ENCODE measurements at regions not wholly inside any gene's neighbourhood (a gene's known extent, or its start where the extent isn't known, plus 50 kb on each side); places are given as distances from the start of the nearest gene placed in this dataset.

DNA sequence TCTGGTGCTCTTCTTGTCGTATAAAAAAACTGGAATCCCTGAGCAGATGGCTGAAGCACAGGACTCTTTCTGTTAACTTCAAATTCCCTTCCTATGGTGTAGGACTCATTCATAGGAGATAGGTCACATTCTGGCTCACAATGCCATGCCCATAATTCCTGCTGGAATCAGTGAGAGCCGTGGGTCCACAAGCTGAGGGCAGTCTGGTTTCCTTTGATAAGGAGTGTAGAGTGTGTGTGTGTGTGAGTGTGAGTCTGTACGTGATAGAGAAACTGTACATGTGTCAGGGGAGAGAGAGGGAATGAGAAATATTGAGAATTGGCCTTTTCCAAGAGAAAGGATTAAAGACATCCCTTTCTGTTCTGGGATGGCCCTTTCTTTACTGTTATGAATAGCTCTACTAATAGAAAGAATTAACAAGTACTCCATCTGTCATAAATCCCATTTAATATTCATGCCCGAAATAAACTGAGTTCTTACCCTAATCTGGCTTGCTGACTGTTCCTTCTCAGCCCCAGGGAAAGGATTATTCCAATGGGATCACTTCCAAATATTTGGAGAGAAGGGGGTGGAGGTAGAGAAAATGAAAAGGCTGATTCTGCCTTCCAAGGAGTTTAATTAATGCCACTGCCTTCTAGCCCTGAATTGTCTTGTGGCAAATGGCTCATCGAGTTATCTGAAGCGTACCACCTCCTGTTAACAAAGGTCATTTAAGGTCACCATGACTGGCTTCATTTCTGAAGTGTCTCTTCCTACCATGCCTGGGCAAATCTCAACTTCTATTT lies 79.0 kb downstream of the TMX1 start:
- Histone ChIP-seq H3K4me3 (no peak overlapping the region), H3K27ac (no peak overlapping the region), H3K4me1 (no peaks in the 10 kb centered on the region), H3K36me3 (no peaks in the 10 kb centered on the region), H3K9me3 (no peaks in the 10 kb centered on the region), H3K27me3 (no peaks in the 10 kb centered on the region)
- ATAC-seq, result no peak
- no peak for DNase-seq
- intact Hi-C loops (cut with DNase I), result no loop called here
- TF ChIP-seq, protein P1, sequence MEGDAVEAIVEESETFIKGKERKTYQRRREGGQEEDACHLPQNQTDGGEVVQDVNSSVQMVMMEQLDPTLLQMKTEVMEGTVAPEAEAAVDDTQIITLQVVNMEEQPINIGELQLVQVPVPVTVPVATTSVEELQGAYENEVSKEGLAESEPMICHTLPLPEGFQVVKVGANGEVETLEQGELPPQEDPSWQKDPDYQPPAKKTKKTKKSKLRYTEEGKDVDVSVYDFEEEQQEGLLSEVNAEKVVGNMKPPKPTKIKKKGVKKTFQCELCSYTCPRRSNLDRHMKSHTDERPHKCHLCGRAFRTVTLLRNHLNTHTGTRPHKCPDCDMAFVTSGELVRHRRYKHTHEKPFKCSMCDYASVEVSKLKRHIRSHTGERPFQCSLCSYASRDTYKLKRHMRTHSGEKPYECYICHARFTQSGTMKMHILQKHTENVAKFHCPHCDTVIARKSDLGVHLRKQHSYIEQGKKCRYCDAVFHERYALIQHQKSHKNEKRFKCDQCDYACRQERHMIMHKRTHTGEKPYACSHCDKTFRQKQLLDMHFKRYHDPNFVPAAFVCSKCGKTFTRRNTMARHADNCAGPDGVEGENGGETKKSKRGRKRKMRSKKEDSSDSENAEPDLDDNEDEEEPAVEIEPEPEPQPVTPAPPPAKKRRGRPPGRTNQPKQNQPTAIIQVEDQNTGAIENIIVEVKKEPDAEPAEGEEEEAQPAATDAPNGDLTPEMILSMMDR (IDR thresholded peaks at IDR 0.05), result no peak

DNA sequence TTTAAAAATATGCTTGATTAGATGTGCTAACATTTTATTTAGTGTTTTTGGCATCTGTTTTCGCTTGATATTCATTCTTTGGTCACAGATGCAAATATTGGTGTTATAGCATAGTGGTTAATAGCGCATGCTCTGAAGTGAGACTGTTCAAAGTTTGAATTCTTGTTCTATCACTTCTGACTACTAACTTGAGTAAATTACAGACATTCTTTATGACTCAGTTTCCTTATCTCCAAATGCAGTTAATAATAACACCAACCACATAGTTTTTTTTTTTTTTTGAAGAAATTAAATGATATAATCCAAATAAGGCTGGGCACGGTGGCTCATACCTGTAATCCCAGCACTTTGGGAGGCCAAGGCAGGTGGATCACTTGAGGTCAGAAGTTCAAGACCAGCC lies 81.0 kb downstream of the TMX1 start:
- intact Hi-C loops (cut with DNase I), result no loop called here
- TF ChIP-seq, protein P1 (IDR thresholded peaks at IDR 0.05), result no peak
- DNase-seq, result no peak

DNA sequence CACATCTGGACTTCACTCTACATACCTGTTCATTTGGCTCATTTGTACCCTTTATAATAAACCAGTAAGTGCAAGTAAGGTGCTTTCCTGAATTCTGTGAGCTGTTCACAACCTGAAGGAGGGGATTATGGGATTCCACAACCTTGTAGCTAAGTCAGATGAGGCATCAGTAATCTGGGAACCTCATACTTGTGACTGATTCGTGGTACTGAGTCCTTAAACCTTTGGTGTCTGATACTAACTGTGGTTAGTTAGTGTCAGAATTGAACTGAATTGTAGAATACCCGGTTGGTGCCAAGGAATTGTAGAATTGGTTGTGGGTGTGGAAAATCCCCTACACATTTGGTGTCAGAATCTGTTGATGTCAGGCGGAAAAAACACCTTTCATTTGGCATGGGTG lies 83.4 kb downstream of the TMX1 start:
- no peak for DNase-seq
- Histone ChIP-seq H3K27ac (no peak overlapping the region), H3K9me3 (no peaks in the 10 kb centered on the region), H3K4me3 (no peak overlapping the region), H3K4me1 (peaks cover 0 to 5% of the 10 kb centered on the region in 2 donors), H3K36me3 (no peaks in the 10 kb centered on the region), H3K27me3 (no peaks in the 10 kb centered on the region)
- no peak for ATAC-seq
- intact Hi-C loops (cut with DNase I), result no loop called here
- TF ChIP-seq, protein P1 (IDR thresholded peaks at IDR 0.05), result no peak

More for the DNA sequence above, 81.0 kb downstream of the TMX1 start:
- Histone ChIP-seq H3K27ac (no peak overlapping the region), H3K4me1 (no peaks in the 10 kb centered on the region), H3K4me3 (no peak overlapping the region), H3K9me3 (no peaks in the 10 kb centered on the region), H3K36me3 (no peaks in the 10 kb centered on the region), H3K27me3 (no peaks in the 10 kb centered on the region)
- no peak for ATAC-seq

DNA sequence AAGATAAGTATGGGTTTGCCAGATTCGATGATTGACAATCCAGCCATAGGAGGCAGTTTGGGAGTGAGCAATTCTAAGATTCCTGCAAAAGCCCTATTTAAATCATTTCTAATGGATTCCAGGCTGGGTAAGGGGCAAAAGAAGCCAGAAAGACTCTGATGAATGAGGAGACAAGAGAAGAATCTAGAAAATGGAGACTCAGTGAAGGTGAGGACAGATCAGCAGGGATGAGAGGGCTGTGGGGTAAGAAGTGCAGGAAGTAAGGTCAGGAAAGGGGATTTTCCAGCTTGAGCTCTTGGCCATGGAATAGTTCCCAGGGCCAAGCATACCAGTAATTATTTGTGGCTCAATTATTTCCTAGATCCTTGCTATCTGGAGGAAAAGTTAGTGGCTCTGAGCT lies 87.3 kb downstream of the TMX1 start:
- intact Hi-C loops (cut with DNase I), result no loop called here
- DNase-seq (no peak), ATAC-seq (peak; percentile 27)
- TF ChIP-seq, protein P1 (IDR thresholded peaks at IDR 0.05), result no peak
- H3K4me1 ChIP-seq, result peaks cover 0 to 5% of the 10 kb centered on the region in 2 donors
- H3K36me3 ChIP-seq, result no peaks in the 10 kb centered on the region
- no peaks in the 10 kb centered on the region for H3K9me3 ChIP-seq
- no peak overlapping the region for H3K4me3 ChIP-seq
- no peaks in the 10 kb centered on the region for H3K27me3 ChIP-seq
- peak overlapping the region in 1 of 2 donors; percentile 66 for H3K27ac ChIP-seq

DNA sequence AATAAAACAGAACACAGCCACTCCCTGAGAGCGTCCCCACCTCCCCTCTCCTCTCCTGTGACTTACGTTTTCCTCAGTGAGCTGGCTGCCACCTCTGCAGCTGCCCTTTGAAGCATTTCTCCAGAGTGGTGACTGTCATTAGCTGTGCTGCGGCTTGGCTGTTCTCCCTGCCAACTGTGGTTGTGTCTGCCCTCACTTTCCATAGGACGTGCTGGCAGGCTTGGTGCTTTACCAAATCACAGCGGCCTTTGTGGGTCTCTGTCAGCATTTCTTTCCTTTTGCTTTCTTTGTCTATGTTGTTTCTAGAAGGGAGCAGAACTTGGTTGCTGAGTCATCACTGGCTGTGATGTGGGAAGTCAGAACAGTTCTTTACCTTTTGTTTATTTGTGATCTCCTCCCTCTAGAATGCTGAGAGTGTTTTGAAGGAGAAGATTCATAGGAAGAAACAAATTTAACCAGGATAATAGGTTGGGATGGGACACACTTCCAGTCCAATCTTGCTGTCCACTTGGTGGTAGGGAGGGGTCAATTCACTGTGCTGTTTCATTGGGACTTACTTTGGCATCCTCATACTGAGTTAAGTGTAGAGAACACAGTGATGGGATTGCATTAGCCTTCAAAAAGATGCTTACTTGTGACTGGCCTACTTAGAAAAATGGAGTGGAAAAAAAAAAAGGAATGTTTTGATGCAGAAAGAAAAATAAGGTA lies 88.2 kb downstream of the TMX1 start:
- DNase-seq (no peak), ATAC-seq (peak; percentile 36)
- Histone ChIP-seq H3K36me3 (no peaks in the 10 kb centered on the region), H3K9me3 (no peaks in the 10 kb centered on the region), H3K27ac (peak overlapping the region in 1 of 2 donors; percentile 66), H3K4me1 (peaks cover 0 to 5% of the 10 kb centered on the region in 2 donors), H3K27me3 (no peaks in the 10 kb centered on the region), H3K4me3 (no peak overlapping the region)
- intact Hi-C loops (cut with DNase I), result no loop called here
- TF ChIP-seq, protein P1 (IDR thresholded peaks at IDR 0.05), result no peak

All from left lung (tissue), 4 donors.